ENCODE measurements at regions not wholly inside any gene's neighbourhood (a gene's known extent, or its start where the extent isn't known, plus 50 kb on each side); places are given as distances from the start of the nearest gene placed in this dataset.

DNA sequence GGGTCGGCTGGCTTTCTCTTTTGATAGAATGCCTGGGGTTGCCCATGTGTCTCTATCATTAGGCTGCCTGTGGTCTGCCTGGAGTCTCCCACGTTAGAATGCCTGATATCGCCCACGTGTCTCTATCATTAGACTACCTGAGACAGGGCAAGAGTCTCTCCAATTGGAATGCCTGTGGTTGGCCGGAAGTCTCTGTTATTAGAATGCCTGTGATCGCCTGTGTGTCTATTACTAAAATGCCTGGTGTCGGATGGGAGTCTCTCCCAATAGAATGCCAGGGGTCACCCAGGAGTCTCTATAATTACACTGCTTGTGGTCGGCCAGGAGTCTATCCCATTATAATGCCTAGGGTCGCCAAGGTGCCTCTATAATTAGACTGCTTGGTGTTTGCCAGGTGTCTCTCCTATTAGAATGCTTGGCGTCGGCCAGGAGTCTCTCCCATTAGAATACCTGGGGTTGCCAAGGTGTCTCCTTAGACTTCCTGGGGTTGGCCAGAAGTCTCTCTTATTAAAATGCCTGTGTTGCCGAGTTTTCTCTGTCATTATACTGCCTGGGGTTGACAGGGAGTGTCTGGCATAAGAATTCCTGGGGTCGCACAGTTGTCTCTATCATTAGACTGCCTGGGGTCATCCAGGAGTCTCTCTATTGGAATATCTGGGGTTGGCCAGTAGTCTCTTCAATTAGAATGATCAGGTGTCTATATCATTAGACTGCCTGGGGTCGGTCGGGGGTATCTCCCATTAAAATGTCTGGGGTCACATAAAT is 2272.8 kb downstream of the TP53TG3F start:
- no peak for TF ChIP-seq CTCF (IDR thresholded peaks at IDR 0.05; ENCODE audit: low read depth, low read length)
- no peak for TF ChIP-seq POLR2A (IDR thresholded peaks at IDR 0.05; ENCODE audit: extremely low read depth, insufficient read length)
- no peak for TF ChIP-seq MYC (IDR thresholded peaks at IDR 0.05; ENCODE audit: low read depth, low read length)
- TF ChIP-seq, protein P1, sequence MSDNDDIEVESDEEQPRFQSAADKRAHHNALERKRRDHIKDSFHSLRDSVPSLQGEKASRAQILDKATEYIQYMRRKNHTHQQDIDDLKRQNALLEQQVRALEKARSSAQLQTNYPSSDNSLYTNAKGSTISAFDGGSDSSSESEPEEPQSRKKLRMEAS (IDR thresholded peaks at IDR 0.05; ENCODE audit: low read depth, low read length): no peak

Measured in NB4 (cell line).